HEK293 (cell line): ENCODE measurements at regions not wholly inside any gene's neighbourhood (a gene's known extent, or its start where the extent isn't known, plus 50 kb on each side); places are given as distances from the start of the nearest gene placed in this dataset.

Source experiments
- CTCF ChIP-seq: fragments of 450-650 bp; formaldehyde crosslinking; IDR thresholded peaks from 2 replicates; pipeline ENCODE4 v1.5.1; 2016; ENCODE audit warnings: missing biosample characterization, missing genetic modification characterization
- KLF9 ChIP-seq: fragments of 450-650 bp; formaldehyde crosslinking; IDR thresholded peaks from 2 replicates; pipeline ENCODE4 v1.5.1; 2016; ENCODE audit warnings: missing biosample characterization, missing genetic modification characterization, low read depth
- PRDM4 ChIP-seq: fragments of 450-650 bp; formaldehyde crosslinking; IDR thresholded peaks from 2 replicates; pipeline ENCODE4 v1.5.1; 2017; ENCODE audit warnings: missing biosample characterization, missing genetic modification characterization
- REST ChIP-seq: fragments of 450-650 bp; formaldehyde crosslinking; IDR thresholded peaks from 2 replicates; pipeline ENCODE4 v1.5.1; 2016; ENCODE audit warnings: missing biosample characterization, missing genetic modification characterization
- TCF7L2 ChIP-seq: IDR thresholded peaks from 2 replicates; pipeline ENCODE4 v1.6.1; 2011; ENCODE audit warnings: low read depth, mild to moderate bottlenecking, inconsistent platforms, low read length, moderate library complexity, borderline replicate concordance
- ZNF174 ChIP-seq: fragments of 450-650 bp; formaldehyde crosslinking; IDR thresholded peaks from 2 replicates; pipeline ENCODE4 v1.5.0; 2017; ENCODE audit warnings: missing biosample characterization, mild to moderate bottlenecking, missing genetic modification characterization
- ZNF184 ChIP-seq: fragments of 450-650 bp; IDR thresholded peaks from 2 replicates; pipeline ENCODE4 v1.5.1; 2018; ENCODE audit warnings: missing biosample characterization, mild to moderate bottlenecking, missing genetic modification characterization
- ZNF510 ChIP-seq: fragments of 450-650 bp; formaldehyde crosslinking; IDR thresholded peaks from 2 replicates; pipeline ENCODE4 v1.5.1; 2018; ENCODE audit warnings: mild to moderate bottlenecking, missing genetic modification characterization, missing biosample characterization; ENCODE audit not compliant: insufficient replicate concordance
- ZNF580 ChIP-seq: fragments of 450-650 bp; formaldehyde crosslinking; IDR thresholded peaks from 2 replicates; pipeline ENCODE4 v1.5.1; 2016; ENCODE audit warnings: missing biosample characterization, missing genetic modification characterization
- ZNF624 ChIP-seq: fragments of 450-650 bp; formaldehyde crosslinking; IDR thresholded peaks from 2 replicates; pipeline ENCODE4 v1.5.1; 2017; ENCODE audit warnings: missing biosample characterization, missing genetic modification characterization

GRCh38 chr22:22068025-22068424, 85.4 kb upstream of the TOP3B start:
- TF ChIP-seq CTCF (no peak), REST (tag by site-specific recombination) (no peak), ZNF174 (tag by site-specific recombination) (no peak), ZNF510 (tag by site-specific recombination) (no peak), ZNF624 (tag by site-specific recombination) (no peak), ZNF580 (tag by site-specific recombination) (no peak), TCF7L2 (no peak), KLF9 (no peak), ZNF184 (tag by site-specific recombination) (no peak), PRDM4 (tag by site-specific recombination) (no peak)
